GM23338 (cell line): ENCODE measurements at regions not wholly inside any gene's neighbourhood (a gene's known extent, or its start where the extent isn't known, plus 50 kb on each side); places are given as distances from the start of the nearest gene placed in this dataset.

Experiments used
- ATAC-seq: fragments of 200-7000 bp; cut with Tn5 transposase; 3 replicates; pipeline ENCODE4 v1.9.1; 2020
- DNase-seq: peaks from one replicate; pipeline ENCODE4 v3.0.0-alpha.2; 2015; ENCODE audit warnings: low spot score
- H2AFZ ChIP-seq: fragments of 200-600 bp; sonication (generic); 2 replicates; pipeline ENCODE4 v1.8.0; 2016; ENCODE audit warnings: antibody characterized with exemption, mild to moderate bottlenecking, moderate library complexity
- H3F3A ChIP-seq: fragments of 200-600 bp; sonication (generic); replicated peaks from 2 replicates; pipeline ENCODE4 v1.8.0; 2017; ENCODE audit warnings: antibody characterized with exemption, mixed run types, low read depth
- H3K27ac ChIP-seq: fragments of 200-600 bp; sonication (generic); 2 replicates; pipeline ENCODE4 v1.6.1; 2016; ENCODE audit warnings: low read depth
- H3K27me3 ChIP-seq: fragments of 200-600 bp; sonication (generic); 2 replicates; pipeline ENCODE4 v1.8.0; 2016; ENCODE audit warnings: mild to moderate bottlenecking, mixed run types, moderate library complexity; ENCODE audit not compliant: insufficient read depth
- H3K36me3 ChIP-seq: fragments of 200-600 bp; sonication (generic); 2 replicates; pipeline ENCODE4 v1.8.0; 2016; ENCODE audit warnings: mild to moderate bottlenecking; ENCODE audit not compliant: insufficient read depth
- H3K4me1 ChIP-seq: fragments of 200-600 bp; sonication (generic); 2 replicates; pipeline ENCODE4 v1.8.0; 2016; ENCODE audit warnings: mild to moderate bottlenecking, moderate library complexity; ENCODE audit not compliant: insufficient read depth
- H3K4me2 ChIP-seq: fragments of 200-600 bp; sonication (generic); 2 replicates; pipeline ENCODE4 v1.7.1; 2017; ENCODE audit warnings: mixed run types
- H3K4me3 ChIP-seq: fragments of 200-600 bp; sonication (generic); 2 replicates; pipeline ENCODE4 v1.6.1; 2016; ENCODE audit warnings: mixed run types
- H3K79me2 ChIP-seq: fragments of 200-600 bp; sonication (generic); replicated peaks from 2 replicates; pipeline ENCODE4 v1.8.0; 2017; ENCODE audit warnings: mild to moderate bottlenecking; ENCODE audit not compliant: insufficient read depth
- H3K9me2 ChIP-seq: fragments of 200-600 bp; sonication (generic); 2 replicates; pipeline ENCODE4 v1.8.0; 2017; ENCODE audit not compliant: insufficient read depth
- H4K20me1 ChIP-seq: fragments of 200-600 bp; sonication (generic); replicated peaks from 2 replicates; pipeline ENCODE4 v1.8.0; 2017; ENCODE audit warnings: mild to moderate bottlenecking; ENCODE audit not compliant: insufficient read depth
- H3K27ac Mint-ChIP-seq: 2 replicates; pipeline ENCODE4 v1.8.0; 2020; ENCODE audit warnings: inconsistent platforms, mild to moderate bottlenecking, moderate library complexity, mixed read lengths
- H3K27me3 Mint-ChIP-seq: 3 replicates; pipeline ENCODE4 v1.8.0; 2022; ENCODE audit warnings: low read depth, mild to moderate bottlenecking, moderate library complexity, mixed read lengths, inconsistent platforms; ENCODE audit not compliant: insufficient read depth, poor library complexity
- H3K36me3 Mint-ChIP-seq: 3 replicates; pipeline ENCODE4 v1.8.0; 2021; ENCODE audit warnings: low read depth, mild to moderate bottlenecking, inconsistent platforms, moderate library complexity, mixed read lengths
- H3K4me1 Mint-ChIP-seq: 3 replicates; pipeline ENCODE4 v1.8.0; 2020; ENCODE audit warnings: mild to moderate bottlenecking, inconsistent platforms, mixed read lengths
- H3K4me3 Mint-ChIP-seq: 3 replicates; pipeline ENCODE4 v1.8.0; 2021; ENCODE audit warnings: moderate library complexity, mild to moderate bottlenecking, inconsistent platforms, mixed read lengths
- H3K9me3 Mint-ChIP-seq: 3 replicates; pipeline ENCODE4 v1.8.0; 2020; ENCODE audit warnings: moderate library complexity, mild to moderate bottlenecking, inconsistent platforms, mixed read lengths
- CREB1 ChIP-seq: fragments of 250-450 bp; sonication (Bioruptor Pico); IDR thresholded peaks from 2 replicates; pipeline ENCODE4 v1.5.0; 2020; ENCODE audit warnings: low read depth, mild to moderate bottlenecking, moderate library complexity
- EZH2 ChIP-seq: fragments of 200-600 bp; sonication (generic); IDR thresholded peaks from one replicate; pipeline ENCODE4 v1.8.0; 2017; ENCODE audit warnings: antibody characterized with exemption, mild to moderate bottlenecking, low read depth; ENCODE audit not compliant: unreplicated experiment
- EZH2phosphoT487 ChIP-seq: fragments of 200-600 bp; sonication (generic); IDR thresholded peaks from one replicate; pipeline ENCODE4 v1.8.1; 2018; ENCODE audit warnings: antibody characterized with exemption; ENCODE audit not compliant: unreplicated experiment
- JUNB ChIP-seq: IDR thresholded peaks from one replicate; pipeline ENCODE4 v1.6.1; 2016; ENCODE audit warnings: antibody characterized with exemption; ENCODE audit not compliant: unreplicated experiment
- NANOG ChIP-seq: IDR thresholded peaks from 2 replicates; pipeline ENCODE4 v1.6.1; 2016; ENCODE audit warnings: antibody characterized with exemption, borderline replicate concordance
- POLR2AphosphoS5 ChIP-seq: IDR thresholded peaks from 2 replicates; pipeline ENCODE4 v1.6.1; 2016; ENCODE audit warnings: antibody characterized with exemption, low read depth
- STAT1 ChIP-seq: IDR thresholded peaks from one replicate; pipeline ENCODE4 v1.6.1; 2016; ENCODE audit warnings: antibody characterized with exemption; ENCODE audit not compliant: unreplicated experiment
- ZNF114 ChIP-seq: fragments of 250-450 bp; sonication (Bioruptor Pico); IDR thresholded peaks from 2 replicates; pipeline ENCODE4 v1.5.0; 2020; ENCODE audit warnings: mild to moderate bottlenecking, moderate library complexity
- ZNF331 ChIP-seq: fragments of 250-450 bp; sonication (Bioruptor Pico); IDR thresholded peaks from 2 replicates; pipeline ENCODE4 v1.5.0; 2020; ENCODE audit warnings: low read depth, mild to moderate bottlenecking, moderate library complexity
- TF ChIP-seq, protein P1 (sequence below), 2 experiments: fragments of 200-600 bp in 1 of 2; sonication (generic) in 1 of 2; conservative IDR thresholded peaks; 2 replicates each; pipeline versions ENCODE4 v1.5.1 to v1.6.1; 2016 to 2017; ENCODE audit warnings: antibody characterized with exemption in 2 of 2, low read depth in 2 of 2, mild to moderate bottlenecking in 2 of 2, moderate library complexity in 1 of 2
- TF ChIP-seq, protein P2 (sequence below): fragments of 250-450 bp; sonication (Bioruptor Pico); IDR thresholded peaks from 2 replicates; pipeline ENCODE4 v1.5.0; 2020; ENCODE audit warnings: mild to moderate bottlenecking, moderate library complexity
- TF ChIP-seq, protein P3 (sequence below): IDR thresholded peaks from 2 replicates; pipeline ENCODE4 v1.6.1; 2016; ENCODE audit warnings: antibody characterized with exemption
- TF ChIP-seq, protein P4 (sequence below): IDR thresholded peaks from one replicate; pipeline ENCODE4 v1.6.1; 2018; ENCODE audit warnings: antibody characterized with exemption; ENCODE audit not compliant: unreplicated experiment

DNA sequence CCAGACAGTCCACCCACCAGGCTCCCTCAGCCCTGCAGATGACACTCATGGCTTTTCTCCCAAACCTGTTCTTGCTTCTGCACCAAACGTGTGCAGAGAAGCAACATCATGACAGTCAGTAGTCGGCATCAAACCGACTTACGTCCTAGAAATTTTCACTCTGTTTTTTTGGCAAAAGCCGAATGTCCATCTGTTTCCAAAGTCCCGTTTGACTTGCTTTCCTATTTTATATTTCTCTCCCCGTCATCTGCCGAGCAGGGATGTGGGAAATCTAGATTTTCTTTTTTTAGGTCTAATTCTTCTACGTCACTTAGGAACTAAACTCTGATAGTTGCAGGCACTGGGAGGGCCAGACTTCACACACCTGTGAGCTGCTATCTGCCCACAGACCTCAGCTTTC is 104.9 kb downstream of the RMI2 start:
- H3K27me3 Mint-ChIP-seq, result peaks cover 7% of the 10 kb centered on the region
- TF ChIP-seq CREB1 (CRISPR knock-in tag) (no peak), ZNF114 (no peak), POLR2AphosphoS5 (no peak), EZH2phosphoT487 (no peak), EZH2 (no peak), NANOG (no peak), STAT1 (no peak), ZNF331 (CRISPR knock-in tag) (no peak), JUNB (no peak)
- TF ChIP-seq, protein P1, sequence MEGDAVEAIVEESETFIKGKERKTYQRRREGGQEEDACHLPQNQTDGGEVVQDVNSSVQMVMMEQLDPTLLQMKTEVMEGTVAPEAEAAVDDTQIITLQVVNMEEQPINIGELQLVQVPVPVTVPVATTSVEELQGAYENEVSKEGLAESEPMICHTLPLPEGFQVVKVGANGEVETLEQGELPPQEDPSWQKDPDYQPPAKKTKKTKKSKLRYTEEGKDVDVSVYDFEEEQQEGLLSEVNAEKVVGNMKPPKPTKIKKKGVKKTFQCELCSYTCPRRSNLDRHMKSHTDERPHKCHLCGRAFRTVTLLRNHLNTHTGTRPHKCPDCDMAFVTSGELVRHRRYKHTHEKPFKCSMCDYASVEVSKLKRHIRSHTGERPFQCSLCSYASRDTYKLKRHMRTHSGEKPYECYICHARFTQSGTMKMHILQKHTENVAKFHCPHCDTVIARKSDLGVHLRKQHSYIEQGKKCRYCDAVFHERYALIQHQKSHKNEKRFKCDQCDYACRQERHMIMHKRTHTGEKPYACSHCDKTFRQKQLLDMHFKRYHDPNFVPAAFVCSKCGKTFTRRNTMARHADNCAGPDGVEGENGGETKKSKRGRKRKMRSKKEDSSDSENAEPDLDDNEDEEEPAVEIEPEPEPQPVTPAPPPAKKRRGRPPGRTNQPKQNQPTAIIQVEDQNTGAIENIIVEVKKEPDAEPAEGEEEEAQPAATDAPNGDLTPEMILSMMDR (conservative IDR thresholded peaks at IDR 0.05; ENCODE audit: low read depth in 2 of 2), result no peak
- TF ChIP-seq, protein P2, sequence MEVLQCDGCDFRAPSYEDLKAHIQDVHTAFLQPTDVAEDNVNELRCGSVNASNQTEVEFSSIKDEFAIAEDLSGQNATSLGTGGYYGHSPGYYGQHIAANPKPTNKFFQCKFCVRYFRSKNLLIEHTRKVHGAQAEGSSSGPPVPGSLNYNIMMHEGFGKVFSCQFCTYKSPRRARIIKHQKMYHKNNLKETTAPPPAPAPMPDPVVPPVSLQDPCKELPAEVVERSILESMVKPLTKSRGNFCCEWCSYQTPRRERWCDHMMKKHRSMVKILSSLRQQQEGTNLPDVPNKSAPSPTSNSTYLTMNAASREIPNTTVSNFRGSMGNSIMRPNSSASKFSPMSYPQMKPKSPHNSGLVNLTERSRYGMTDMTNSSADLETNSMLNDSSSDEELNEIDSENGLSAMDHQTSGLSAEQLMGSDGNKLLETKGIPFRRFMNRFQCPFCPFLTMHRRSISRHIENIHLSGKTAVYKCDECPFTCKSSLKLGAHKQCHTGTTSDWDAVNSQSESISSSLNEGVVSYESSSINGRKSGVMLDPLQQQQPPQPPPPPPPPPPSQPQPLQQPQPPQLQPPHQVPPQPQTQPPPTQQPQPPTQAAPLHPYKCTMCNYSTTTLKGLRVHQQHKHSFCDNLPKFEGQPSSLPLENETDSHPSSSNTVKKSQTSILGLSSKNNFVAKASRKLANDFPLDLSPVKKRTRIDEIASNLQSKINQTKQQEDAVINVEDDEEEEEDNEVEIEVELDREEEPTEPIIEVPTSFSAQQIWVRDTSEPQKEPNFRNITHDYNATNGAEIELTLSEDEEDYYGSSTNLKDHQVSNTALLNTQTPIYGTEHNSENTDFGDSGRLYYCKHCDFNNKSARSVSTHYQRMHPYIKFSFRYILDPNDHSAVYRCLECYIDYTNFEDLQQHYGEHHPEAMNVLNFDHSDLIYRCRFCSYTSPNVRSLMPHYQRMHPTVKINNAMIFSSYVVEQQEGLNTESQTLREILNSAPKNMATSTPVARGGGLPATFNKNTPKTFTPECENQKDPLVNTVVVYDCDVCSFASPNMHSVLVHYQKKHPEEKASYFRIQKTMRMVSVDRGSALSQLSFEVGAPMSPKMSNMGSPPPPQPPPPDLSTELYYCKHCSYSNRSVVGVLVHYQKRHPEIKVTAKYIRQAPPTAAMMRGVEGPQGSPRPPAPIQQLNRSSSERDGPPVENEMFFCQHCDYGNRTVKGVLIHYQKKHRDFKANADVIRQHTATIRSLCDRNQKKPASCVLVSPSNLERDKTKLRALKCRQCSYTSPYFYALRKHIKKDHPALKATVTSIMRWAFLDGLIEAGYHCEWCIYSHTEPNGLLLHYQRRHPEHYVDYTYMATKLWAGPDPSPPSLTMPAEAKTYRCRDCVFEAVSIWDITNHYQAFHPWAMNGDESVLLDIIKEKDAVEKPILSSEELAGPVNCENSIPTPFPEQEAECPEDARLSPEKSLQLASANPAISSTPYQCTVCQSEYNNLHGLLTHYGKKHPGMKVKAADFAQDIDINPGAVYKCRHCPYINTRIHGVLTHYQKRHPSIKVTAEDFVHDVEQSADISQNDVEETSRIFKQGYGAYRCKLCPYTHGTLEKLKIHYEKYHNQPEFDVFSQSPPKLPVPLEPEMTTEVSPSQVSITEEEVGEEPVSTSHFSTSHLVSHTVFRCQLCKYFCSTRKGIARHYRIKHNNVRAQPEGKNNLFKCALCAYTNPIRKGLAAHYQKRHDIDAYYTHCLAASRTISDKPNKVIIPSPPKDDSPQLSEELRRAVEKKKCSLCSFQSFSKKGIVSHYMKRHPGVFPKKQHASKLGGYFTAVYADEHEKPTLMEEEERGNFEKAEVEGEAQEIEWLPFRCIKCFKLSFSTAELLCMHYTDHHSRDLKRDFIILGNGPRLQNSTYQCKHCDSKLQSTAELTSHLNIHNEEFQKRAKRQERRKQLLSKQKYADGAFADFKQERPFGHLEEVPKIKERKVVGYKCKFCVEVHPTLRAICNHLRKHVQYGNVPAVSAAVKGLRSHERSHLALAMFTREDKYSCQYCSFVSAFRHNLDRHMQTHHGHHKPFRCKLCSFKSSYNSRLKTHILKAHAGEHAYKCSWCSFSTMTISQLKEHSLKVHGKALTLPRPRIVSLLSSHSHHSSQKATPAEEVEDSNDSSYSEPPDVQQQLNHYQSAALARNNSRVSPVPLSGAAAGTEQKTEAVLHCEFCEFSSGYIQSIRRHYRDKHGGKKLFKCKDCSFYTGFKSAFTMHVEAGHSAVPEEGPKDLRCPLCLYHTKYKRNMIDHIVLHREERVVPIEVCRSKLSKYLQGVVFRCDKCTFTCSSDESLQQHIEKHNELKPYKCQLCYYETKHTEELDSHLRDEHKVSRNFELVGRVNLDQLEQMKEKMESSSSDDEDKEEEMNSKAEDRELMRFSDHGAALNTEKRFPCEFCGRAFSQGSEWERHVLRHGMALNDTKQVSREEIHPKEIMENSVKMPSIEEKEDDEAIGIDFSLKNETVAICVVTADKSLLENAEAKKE (CRISPR knock-in tag), result no peak
- TF ChIP-seq, protein P3, sequence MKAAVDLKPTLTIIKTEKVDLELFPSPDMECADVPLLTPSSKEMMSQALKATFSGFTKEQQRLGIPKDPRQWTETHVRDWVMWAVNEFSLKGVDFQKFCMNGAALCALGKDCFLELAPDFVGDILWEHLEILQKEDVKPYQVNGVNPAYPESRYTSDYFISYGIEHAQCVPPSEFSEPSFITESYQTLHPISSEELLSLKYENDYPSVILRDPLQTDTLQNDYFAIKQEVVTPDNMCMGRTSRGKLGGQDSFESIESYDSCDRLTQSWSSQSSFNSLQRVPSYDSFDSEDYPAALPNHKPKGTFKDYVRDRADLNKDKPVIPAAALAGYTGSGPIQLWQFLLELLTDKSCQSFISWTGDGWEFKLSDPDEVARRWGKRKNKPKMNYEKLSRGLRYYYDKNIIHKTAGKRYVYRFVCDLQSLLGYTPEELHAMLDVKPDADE, result no peak
- TF ChIP-seq, protein P4, sequence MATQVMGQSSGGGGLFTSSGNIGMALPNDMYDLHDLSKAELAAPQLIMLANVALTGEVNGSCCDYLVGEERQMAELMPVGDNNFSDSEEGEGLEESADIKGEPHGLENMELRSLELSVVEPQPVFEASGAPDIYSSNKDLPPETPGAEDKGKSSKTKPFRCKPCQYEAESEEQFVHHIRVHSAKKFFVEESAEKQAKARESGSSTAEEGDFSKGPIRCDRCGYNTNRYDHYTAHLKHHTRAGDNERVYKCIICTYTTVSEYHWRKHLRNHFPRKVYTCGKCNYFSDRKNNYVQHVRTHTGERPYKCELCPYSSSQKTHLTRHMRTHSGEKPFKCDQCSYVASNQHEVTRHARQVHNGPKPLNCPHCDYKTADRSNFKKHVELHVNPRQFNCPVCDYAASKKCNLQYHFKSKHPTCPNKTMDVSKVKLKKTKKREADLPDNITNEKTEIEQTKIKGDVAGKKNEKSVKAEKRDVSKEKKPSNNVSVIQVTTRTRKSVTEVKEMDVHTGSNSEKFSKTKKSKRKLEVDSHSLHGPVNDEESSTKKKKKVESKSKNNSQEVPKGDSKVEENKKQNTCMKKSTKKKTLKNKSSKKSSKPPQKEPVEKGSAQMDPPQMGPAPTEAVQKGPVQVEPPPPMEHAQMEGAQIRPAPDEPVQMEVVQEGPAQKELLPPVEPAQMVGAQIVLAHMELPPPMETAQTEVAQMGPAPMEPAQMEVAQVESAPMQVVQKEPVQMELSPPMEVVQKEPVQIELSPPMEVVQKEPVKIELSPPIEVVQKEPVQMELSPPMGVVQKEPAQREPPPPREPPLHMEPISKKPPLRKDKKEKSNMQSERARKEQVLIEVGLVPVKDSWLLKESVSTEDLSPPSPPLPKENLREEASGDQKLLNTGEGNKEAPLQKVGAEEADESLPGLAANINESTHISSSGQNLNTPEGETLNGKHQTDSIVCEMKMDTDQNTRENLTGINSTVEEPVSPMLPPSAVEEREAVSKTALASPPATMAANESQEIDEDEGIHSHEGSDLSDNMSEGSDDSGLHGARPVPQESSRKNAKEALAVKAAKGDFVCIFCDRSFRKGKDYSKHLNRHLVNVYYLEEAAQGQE, result no peak
- DNase-seq (no peak), ATAC-seq (no peak)
- Histone ChIP-seq H3K4me2 (no peak overlapping the region), H3K27me3 (no peaks in the 10 kb centered on the region), H2AFZ (no peak overlapping the region), H3K4me1 (no peaks in the 10 kb centered on the region), H4K20me1 (no peaks in the 10 kb centered on the region), H3K36me3 (no peaks in the 10 kb centered on the region), H3K9me2 (no peaks in the 10 kb centered on the region), H3K27ac (no peak overlapping the region), H3F3A (no peaks in the 10 kb centered on the region), H3K79me2 (no peaks in the 10 kb centered on the region), H3K4me3 (no peak overlapping the region)
- H3K4me1 Mint-ChIP-seq, result no peaks in the 10 kb centered on the region
- H3K27ac Mint-ChIP-seq, result no peak overlapping the region
- H3K4me3 Mint-ChIP-seq, result no peak overlapping the region
- H3K36me3 Mint-ChIP-seq, result no peaks in the 10 kb centered on the region
- no peaks in the 10 kb centered on the region for H3K9me3 Mint-ChIP-seq
